Sigmoid colon (tissue), 3 donors: ENCODE measurements at regions not wholly inside any gene's neighbourhood (a gene's known extent, or its start where the extent isn't known, plus 50 kb on each side); places are given as distances from the start of the nearest gene placed in this dataset.

ENCODE experiments used
- CTCF ChIP-seq, 4 experiments: fragments of 450-650 bp in 3 of 4; fragments of 200-600 bp in 1 of 4; IDR thresholded peaks; one replicate each; pipeline ENCODE4 v1.5.1; 2016 to 2019; ENCODE audit warnings: antibody characterized with exemption in 4 of 4, mild to moderate bottlenecking in 3 of 4, moderate library complexity in 2 of 4
- POLR2A ChIP-seq, 2 donors: fragments of 450-650 bp; IDR thresholded peaks; one replicate each; pipeline ENCODE4 v1.6.1; 2016; ENCODE audit warnings: antibody characterized with exemption in 2 of 2, mild to moderate bottlenecking in 2 of 2, moderate library complexity in 2 of 2

- TF ChIP-seq CTCF (IDR thresholded peaks at IDR 0.05) (no peak), POLR2A (IDR thresholded peaks at IDR 0.05) (no peak)
Measured at GRCh38 chr1:113199760-113200455, 126.9 kb downstream of the LRIG2 start.
